Superior temporal gyrus (tissue), 1 donor: ENCODE measurements at regions not wholly inside any gene's neighbourhood (a gene's known extent, or its start where the extent isn't known, plus 50 kb on each side); places are given as distances from the start of the nearest gene placed in this dataset.
"Not testable (repeated sequence)": the region's sequence is repeated elsewhere in the genome, so short reads cannot be mapped to it uniquely, and the experiment has no call there.

Experiments used
- DNase-seq: peaks from one replicate; pipeline ENCODE4 v3.0.0-alpha.2; 2016; ENCODE audit errors: extremely low spot score

- no peak for DNase-seq
Measured at GRCh38 chr5:89668821-89669220, 740.7 kb downstream of the CETN3 start.

- DNase-seq = no peak
Measured at GRCh38 chr5:89662499-89662898, 747.1 kb downstream of the CETN3 start.

- DNase-seq = no peak
Measured at GRCh38 chr5:89638871-89639270, 755.9 kb upstream of the MEF2C start.

- not testable (repeated sequence) for DNase-seq
Measured at GRCh38 chr5:89634176-89634575, 751.2 kb upstream of the MEF2C start.

- not testable (repeated sequence) for DNase-seq
Measured at GRCh38 chr5:89630064-89630463, 747.1 kb upstream of the MEF2C start.

GRCh38 chr5:89628876-89629635, 746.1 kb upstream of the MEF2C start:
- no peak for DNase-seq

GRCh38 chr5:89615839-89616518, 733.0 kb upstream of the MEF2C start:
- no peak for DNase-seq

- no peak for DNase-seq
Measured at GRCh38 chr5:89613222-89613956, 730.4 kb upstream of the MEF2C start.

- no peak for DNase-seq
Measured at GRCh38 chr5:89606939-89607534, 724.1 kb upstream of the MEF2C start.

GRCh38 chr5:89604342-89604741, 721.4 kb upstream of the MEF2C start:
- DNase-seq = no peak

- DNase-seq = no peak
Measured at GRCh38 chr5:89601880-89602279, 718.9 kb upstream of the MEF2C start.

- no peak for DNase-seq
Measured at GRCh38 chr5:89597878-89598277, 714.9 kb upstream of the MEF2C start.

- no peak for DNase-seq
Measured at GRCh38 chr5:89596821-89597220, 713.8 kb upstream of the MEF2C start.

- DNase-seq = no peak
Measured at GRCh38 chr5:89595056-89595455, 712.1 kb upstream of the MEF2C start.

GRCh38 chr5:89584339-89584956, 701.5 kb upstream of the MEF2C start:
- no peak for DNase-seq

GRCh38 chr5:89583534-89583933, 700.5 kb upstream of the MEF2C start:
- DNase-seq = no peak

- DNase-seq = no peak
Measured at GRCh38 chr5:89582768-89583339, 699.9 kb upstream of the MEF2C start.

GRCh38 chr5:89580976-89581375, 698.0 kb upstream of the MEF2C start:
- DNase-seq = no peak

GRCh38 chr5:89575319-89575718, 692.3 kb upstream of the MEF2C start:
- no peak for DNase-seq

- peak; percentile 39 for DNase-seq
Measured at GRCh38 chr5:89573345-89573744, 690.4 kb upstream of the MEF2C start.

- no peak for DNase-seq
Measured at GRCh38 chr5:89572696-89573095, 689.7 kb upstream of the MEF2C start.
